ENCODE measurements at regions not wholly inside any gene's neighbourhood (a gene's known extent, or its start where the extent isn't known, plus 50 kb on each side); places are given as distances from the start of the nearest gene placed in this dataset.
A peak's percentile ranks its signal among the peaks of the same experiment; 100 is the strongest.
"Not testable (repeated sequence)": the region's sequence is repeated elsewhere in the genome, so short reads cannot be mapped to it uniquely, and the experiment has no call there.

GRCh38 chr13:26484196-26484595, 73.3 kb upstream of the WASF3 start:
- DNase-seq = no peak

GRCh38 chr13:26485288-26485687, 72.2 kb upstream of the WASF3 start:
- peak in 1 of 2 donors; percentile 30 for DNase-seq

- no peak for DNase-seq
These were observed 71.7 kb upstream of the WASF3 start for GRCh38 chr13:26485786-26486185.

- no peak for DNase-seq
These were observed 70.9 kb upstream of the WASF3 start for GRCh38 chr13:26486550-26486949.

GRCh38 chr13:26487781-26488180, 69.7 kb upstream of the WASF3 start:
- no peak for DNase-seq

- no peak for DNase-seq
These were observed 69.1 kb upstream of the WASF3 start for GRCh38 chr13:26488236-26489003.

GRCh38 chr13:26492301-26492700, 65.2 kb upstream of the WASF3 start:
- DNase-seq = not testable (repeated sequence)

GRCh38 chr13:26494571-26495195, 62.8 kb upstream of the WASF3 start:
- DNase-seq = no peak

GRCh38 chr13:26495750-26496149, 61.7 kb upstream of the WASF3 start:
- no peak for DNase-seq

- DNase-seq = no peak
These were observed 59.4 kb upstream of the WASF3 start for GRCh38 chr13:26497968-26498511.

GRCh38 chr13:26498656-26499601, 58.6 kb upstream of the WASF3 start:
- DNase-seq = no peak

GRCh38 chr13:26500618-26501320, 56.7 kb upstream of the WASF3 start:
- DNase-seq = no peak

- DNase-seq = no peak
These were observed 55.8 kb upstream of the WASF3 start for GRCh38 chr13:26501641-26502040.

GRCh38 chr13:26502826-26503225, 54.7 kb upstream of the WASF3 start:
- DNase-seq = no peak

GRCh38 chr13:26503826-26504594, 53.5 kb upstream of the WASF3 start:
- no peak for DNase-seq

Data from hippocampal formation (tissue), 2 donors.